ENCODE measurements at regions not wholly inside any gene's neighbourhood (a gene's known extent, or its start where the extent isn't known, plus 50 kb on each side); places are given as distances from the start of the nearest gene placed in this dataset.
A peak's percentile ranks its signal among the peaks of the same experiment; 100 is the strongest.
"Not testable (repeated sequence)": the region's sequence is repeated elsewhere in the genome, so short reads cannot be mapped to it uniquely, and the experiment has no call there.

DNA sequence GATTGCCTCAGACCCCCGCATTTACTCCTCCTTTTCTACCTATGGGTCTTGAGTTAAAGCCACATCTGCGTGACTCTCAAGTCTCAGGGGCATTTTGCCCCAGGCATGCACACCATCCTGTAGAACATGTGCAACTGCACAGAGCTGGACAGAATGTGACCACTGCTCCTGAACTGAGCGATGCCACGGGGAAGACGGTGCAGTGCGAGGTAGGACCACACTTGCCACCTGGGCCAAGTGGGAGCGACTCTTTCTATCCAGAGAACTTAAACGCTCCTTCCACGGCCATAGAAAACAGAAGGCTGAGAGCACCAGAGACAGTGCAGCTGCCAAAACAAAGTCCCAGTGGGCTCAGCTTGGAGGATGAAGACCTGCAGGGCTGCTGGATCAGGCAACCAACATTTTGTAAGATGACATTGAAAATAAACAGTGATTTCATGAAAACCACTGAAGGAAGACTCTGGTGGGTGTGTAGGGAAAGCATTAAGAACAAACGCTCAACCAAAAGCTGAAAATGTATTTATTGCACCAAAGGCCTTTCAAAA is 149.0 kb upstream of the HDAC4 start:
- ATAC-seq (replicated peaks in 1 of 4) (no peak), DNase-seq (no peak)
- ChIA-PET CTCF (no interaction called here), POLR2A (no interaction called here)
- Mint-ChIP-seq H3K4me3 (no peak overlapping the region), H3K27me3 (peaks cover 2 to 4% of the 10 kb centered on the region in 2 donors), H3K27ac (no peak overlapping the region), H3K9me3 (no peaks in the 10 kb centered on the region), H3K36me3 (no peaks in the 10 kb centered on the region), H3K4me1 (peaks cover 40 to 44% (median 41%) of the 10 kb centered on the region in 3 donors)
- peaks cover 0 to 40% of the 10 kb centered on the region in 2 experiments for H3K4me1 ChIP-seq (ENCODE audit: control insufficient read depth in 1 of 2, extremely low read depth in 1 of 2, insufficient read depth in 2 of 2, low read length in 2 of 2)
- no peaks in the 10 kb centered on the region for H3K36me3 ChIP-seq (ENCODE audit: control insufficient read depth in 2 of 2, extremely low read depth in 1 of 2, insufficient read depth in 1 of 2, low read length in 1 of 2)
- H3K9me3 ChIP-seq: no peaks in the 10 kb centered on the region
- 93% methylated on average over 9 of the region's 10 CpGs for WGBS (ENCODE audit: insufficient coverage)
- no peak overlapping the region for H3K27ac ChIP-seq (ENCODE audit: low read length)
- no peak overlapping the region for H3K4me3 ChIP-seq (ENCODE audit: control insufficient read depth in 1 of 2, extremely low read depth in 1 of 2, low read length in 1 of 2)
- H3K27me3 ChIP-seq (replicated peaks in 1 of 2; ENCODE audit: control insufficient read depth in 2 of 2, extremely low read depth in 1 of 2, insufficient read depth in 2 of 2, low read length in 1 of 2): peaks cover 0 to 31% of the 10 kb centered on the region in 2 experiments

DNA sequence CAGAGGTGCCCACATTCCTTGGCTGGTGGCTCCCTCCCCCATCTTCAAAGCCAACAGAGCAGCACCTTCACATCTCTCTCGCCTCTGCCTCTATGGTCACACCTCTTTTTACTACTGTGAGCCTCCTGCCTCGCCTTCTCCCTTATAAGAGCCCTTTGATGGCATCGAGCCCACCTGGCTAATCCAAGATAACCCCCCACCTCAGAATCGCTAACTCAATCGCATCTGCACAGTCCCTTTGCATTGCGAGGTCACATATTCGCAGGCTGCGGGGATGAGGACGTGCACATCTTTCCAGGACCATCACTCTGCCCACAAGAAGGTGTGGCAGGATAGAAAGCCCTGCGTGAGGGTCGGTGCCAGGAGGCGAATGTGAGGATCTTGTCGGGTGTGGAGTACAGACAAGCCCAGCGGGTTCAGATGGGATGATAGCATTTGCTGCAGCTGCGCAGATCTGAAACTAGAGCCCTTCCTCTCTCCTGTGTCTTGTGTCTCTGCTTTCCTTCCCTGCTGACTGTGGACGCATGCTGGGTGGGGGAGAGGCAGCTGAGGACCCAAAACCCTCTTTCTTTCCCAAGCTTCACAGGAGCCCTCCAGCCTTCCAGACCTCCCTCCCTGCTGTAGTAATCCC is 148.3 kb upstream of the HDAC4 start:
- ChIA-PET CTCF (no interaction called here), POLR2A (no interaction called here)
- H3K4me3 ChIP-seq (ENCODE audit: control insufficient read depth in 1 of 2, extremely low read depth in 1 of 2, low read length in 1 of 2): no peak overlapping the region
- H3K27me3 ChIP-seq (replicated peaks in 1 of 2; ENCODE audit: control insufficient read depth in 2 of 2, extremely low read depth in 1 of 2, insufficient read depth in 2 of 2, low read length in 1 of 2): peaks cover 0 to 38% of the 10 kb centered on the region in 2 experiments
- Mint-ChIP-seq H3K27ac (peak overlapping the region in 1 of 2 donors; percentile 43), H3K4me1 (peaks cover 40 to 49% (median 41%) of the 10 kb centered on the region in 3 donors), H3K36me3 (no peaks in the 10 kb centered on the region), H3K4me3 (no peak overlapping the region), H3K9me3 (no peaks in the 10 kb centered on the region), H3K27me3 (peaks cover 2 to 4% of the 10 kb centered on the region in 2 donors)
- ATAC-seq (replicated peaks in 1 of 4): no peak
- 40% methylated on average over 3 of the region's 16 CpGs for WGBS (ENCODE audit: insufficient coverage)
- H3K36me3 ChIP-seq (ENCODE audit: control insufficient read depth in 2 of 2, extremely low read depth in 1 of 2, insufficient read depth in 1 of 2, low read length in 1 of 2): no peaks in the 10 kb centered on the region
- H3K4me1 ChIP-seq (ENCODE audit: control insufficient read depth in 1 of 2, extremely low read depth in 1 of 2, insufficient read depth in 2 of 2, low read length in 2 of 2): peaks cover 0 to 48% of the 10 kb centered on the region in 2 experiments
- no peak for DNase-seq
- H3K9me3 ChIP-seq: no peaks in the 10 kb centered on the region
- no peak overlapping the region for H3K27ac ChIP-seq (ENCODE audit: low read length)

DNA sequence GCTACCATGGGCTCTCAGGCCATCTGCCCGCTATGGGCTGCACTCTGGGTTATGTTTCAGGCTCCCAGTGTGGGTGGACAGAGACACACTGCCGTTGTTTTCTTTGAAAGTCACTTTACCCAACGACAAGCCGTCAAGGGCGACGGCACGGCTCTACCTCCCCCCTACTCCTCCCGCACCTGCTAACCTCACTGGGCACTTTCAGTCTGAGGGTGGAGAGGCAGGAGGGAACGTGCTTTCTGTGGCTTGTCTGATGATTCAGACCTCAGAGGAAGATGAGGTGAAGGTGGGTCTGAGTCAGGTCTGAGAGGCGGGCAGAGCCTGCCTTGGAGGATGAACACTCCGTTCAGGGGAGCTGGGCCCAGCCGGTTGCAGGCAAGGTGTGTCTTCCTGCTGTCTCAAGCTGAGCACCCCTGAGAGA is 147.6 kb upstream of the HDAC4 start:
- DNase-seq: peak in 24 of 35 experiments; percentile 2 to 52 (median 14)

DNA sequence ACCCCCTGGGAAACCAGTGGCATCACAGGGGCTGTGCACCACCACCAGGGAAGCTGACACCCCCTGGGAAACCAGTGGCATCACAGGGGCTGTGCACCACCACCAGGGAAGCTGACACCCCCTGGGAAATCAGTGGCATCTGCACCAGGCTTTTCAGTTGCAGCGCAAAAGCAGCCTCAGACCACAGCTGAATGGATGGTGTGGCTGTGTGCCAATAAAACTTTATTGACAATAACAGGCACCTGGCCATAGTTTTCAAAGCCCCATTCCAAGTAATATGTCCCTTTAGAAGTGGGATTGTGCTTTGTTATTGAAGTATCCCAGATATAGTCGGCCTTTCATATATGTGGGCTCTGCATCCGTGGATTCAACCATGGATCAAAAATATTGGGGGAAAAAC is 146.3 kb upstream of the HDAC4 start:
- H3K36me3 Mint-ChIP-seq; H3K27ac Mint-ChIP-seq; H3K27me3 Mint-ChIP-seq; H3K9me3 Mint-ChIP-seq; H3K27ac ChIP-seq (ENCODE audit: low read length); H3K4me3 Mint-ChIP-seq; H3K4me3 ChIP-seq (ENCODE audit: control insufficient read depth in 1 of 2, extremely low read depth in 1 of 2, low read length in 1 of 2); H3K9me3 ChIP-seq; DNase-seq; H3K36me3 ChIP-seq (ENCODE audit: control insufficient read depth in 2 of 2, extremely low read depth in 1 of 2, insufficient read depth in 1 of 2, low read length in 1 of 2); CTCF ChIA-PET; POLR2A ChIA-PET; ATAC-seq (replicated peaks in 1 of 4): not testable (repeated sequence)
- peaks cover 26 to 41% (median 32%) of the 10 kb centered on the region in 3 donors for H3K4me1 Mint-ChIP-seq
- Histone ChIP-seq H3K27me3 (replicated peaks in 1 of 2; ENCODE audit: control insufficient read depth in 2 of 2, extremely low read depth in 1 of 2, insufficient read depth in 2 of 2, low read length in 1 of 2) (peaks cover 0 to 38% of the 10 kb centered on the region in 2 experiments), H3K4me1 (ENCODE audit: control insufficient read depth in 1 of 2, extremely low read depth in 1 of 2, insufficient read depth in 2 of 2, low read length in 2 of 2) (peaks cover 0 to 37% of the 10 kb centered on the region in 2 experiments)
- no CpG with 5 or more reads among the region's 3 CpGs for WGBS (ENCODE audit: insufficient coverage)

More for the DNA sequence above, 147.6 kb upstream of the HDAC4 start:
- peaks cover 2 to 4% of the 10 kb centered on the region in 2 donors for H3K27me3 Mint-ChIP-seq
- no peaks in the 10 kb centered on the region for H3K36me3 Mint-ChIP-seq
- peaks cover 0 to 48% of the 10 kb centered on the region in 2 experiments for H3K4me1 ChIP-seq (ENCODE audit: control insufficient read depth in 1 of 2, extremely low read depth in 1 of 2, insufficient read depth in 2 of 2, low read length in 2 of 2)
- peaks cover 35 to 49% (median 40%) of the 10 kb centered on the region in 3 donors for H3K4me1 Mint-ChIP-seq
- no peak overlapping the region for H3K4me3 ChIP-seq (ENCODE audit: control insufficient read depth in 1 of 2, extremely low read depth in 1 of 2, low read length in 1 of 2)
- peaks cover 0 to 40% of the 10 kb centered on the region in 2 experiments for H3K27me3 ChIP-seq (replicated peaks in 1 of 2; ENCODE audit: control insufficient read depth in 2 of 2, extremely low read depth in 1 of 2, insufficient read depth in 2 of 2, low read length in 1 of 2)
- peak overlapping the region; percentile 43 to 58 for H3K27ac Mint-ChIP-seq
- CTCF ChIA-PET: no interaction called here
- H3K4me3 Mint-ChIP-seq: no peak overlapping the region
- POLR2A ChIA-PET: no interaction called here
- no peaks in the 10 kb centered on the region for H3K9me3 Mint-ChIP-seq
- H3K36me3 ChIP-seq (ENCODE audit: control insufficient read depth in 2 of 2, extremely low read depth in 1 of 2, insufficient read depth in 1 of 2, low read length in 1 of 2): no peaks in the 10 kb centered on the region
- WGBS (ENCODE audit: insufficient coverage): 6% methylated on average over 4 of the region's 12 CpGs
- H3K27ac ChIP-seq (ENCODE audit: low read length): peak overlapping the region; percentile 15
- ATAC-seq (replicated peaks in 1 of 4): peak; percentile 57 to 87 (median 84)
- no peaks in the 10 kb centered on the region for H3K9me3 ChIP-seq

DNA sequence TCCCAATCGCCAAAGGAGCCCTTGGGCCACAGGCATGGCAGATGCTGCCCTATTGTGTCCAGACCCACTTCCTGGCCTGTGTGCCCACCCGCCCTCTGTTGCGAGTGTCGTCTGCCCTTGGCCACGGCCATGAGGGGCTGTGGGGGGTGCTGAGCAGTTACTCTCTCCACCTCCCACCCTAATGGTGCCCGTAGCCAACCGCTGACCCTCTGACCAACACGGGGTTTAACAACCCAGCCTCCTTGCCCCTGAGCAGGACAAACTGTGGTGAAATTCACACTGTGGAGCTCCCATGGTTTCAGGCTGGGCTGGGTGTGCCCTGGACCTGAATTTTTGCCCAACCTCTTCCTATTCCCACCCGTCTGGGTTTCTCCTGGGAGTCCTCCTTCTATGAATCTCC is 145.7 kb upstream of the HDAC4 start:
- CTCF ChIA-PET: no interaction called here
- H3K4me1 Mint-ChIP-seq: peaks cover 26 to 41% (median 32%) of the 10 kb centered on the region in 3 donors
- WGBS (ENCODE audit: insufficient coverage): 92% methylated on average over 4 of the region's 9 CpGs
- no peaks in the 10 kb centered on the region for H3K9me3 ChIP-seq
- H3K4me3 Mint-ChIP-seq: no peak overlapping the region
- H3K4me3 ChIP-seq (ENCODE audit: control insufficient read depth in 1 of 2, extremely low read depth in 1 of 2, low read length in 1 of 2): no peak overlapping the region
- no peak overlapping the region for H3K27ac ChIP-seq (ENCODE audit: low read length)
- H3K27ac Mint-ChIP-seq: no peak overlapping the region
- DNase-seq: no peak
- POLR2A ChIA-PET: no interaction called here
- H3K9me3 Mint-ChIP-seq: no peaks in the 10 kb centered on the region
- no peaks in the 10 kb centered on the region for H3K36me3 Mint-ChIP-seq
- no peak for ATAC-seq (replicated peaks in 1 of 4)
- peaks cover 0 to 37% of the 10 kb centered on the region in 2 experiments for H3K4me1 ChIP-seq (ENCODE audit: control insufficient read depth in 1 of 2, extremely low read depth in 1 of 2, insufficient read depth in 2 of 2, low read length in 2 of 2)
- H3K36me3 ChIP-seq (ENCODE audit: control insufficient read depth in 2 of 2, extremely low read depth in 1 of 2, insufficient read depth in 1 of 2, low read length in 1 of 2): no peaks in the 10 kb centered on the region
- H3K27me3 ChIP-seq (replicated peaks in 1 of 2; ENCODE audit: control insufficient read depth in 2 of 2, extremely low read depth in 1 of 2, insufficient read depth in 2 of 2, low read length in 1 of 2): peaks cover 0 to 37% of the 10 kb centered on the region in 2 experiments
- H3K27me3 Mint-ChIP-seq: peaks cover 2 to 9% of the 10 kb centered on the region in 2 donors

DNA sequence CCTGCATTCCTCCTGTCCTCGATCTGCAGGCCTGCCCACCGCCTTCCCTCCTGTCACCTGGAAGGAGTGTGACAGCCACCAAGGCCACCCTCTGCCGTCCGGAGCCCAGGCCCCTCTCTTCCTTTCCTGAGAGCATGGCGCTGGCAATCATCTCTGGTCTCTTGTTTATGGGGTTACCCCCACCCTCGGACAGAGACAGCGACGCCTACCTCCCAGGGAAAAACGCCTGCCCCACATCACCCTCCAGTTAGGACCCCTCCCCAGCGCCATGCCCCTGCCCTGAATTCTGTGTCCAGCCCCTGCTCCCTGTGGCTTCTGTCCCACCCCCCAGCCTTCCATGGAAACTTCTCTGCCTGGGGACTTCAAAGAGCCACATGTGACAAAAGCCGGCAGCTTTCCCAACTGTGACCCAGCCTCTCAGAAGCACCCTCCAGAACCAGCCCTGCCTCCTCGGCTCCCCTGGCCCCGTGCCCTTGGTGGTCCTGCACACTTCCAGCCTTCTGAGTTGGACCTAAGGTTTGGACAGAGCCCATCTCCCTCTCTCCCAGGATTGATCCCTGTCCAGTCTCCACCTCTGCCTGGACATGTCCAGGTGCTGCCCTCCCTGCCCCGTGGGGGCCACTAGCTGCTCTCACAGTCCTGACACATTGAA is 145.0 kb upstream of the HDAC4 start:
- Histone ChIP-seq H3K36me3 (ENCODE audit: control insufficient read depth in 2 of 2, extremely low read depth in 1 of 2, insufficient read depth in 1 of 2, low read length in 1 of 2) (no peaks in the 10 kb centered on the region), H3K4me3 (ENCODE audit: control insufficient read depth in 1 of 2, extremely low read depth in 1 of 2, low read length in 1 of 2) (no peak overlapping the region), H3K27me3 (replicated peaks in 1 of 2; ENCODE audit: control insufficient read depth in 2 of 2, extremely low read depth in 1 of 2, insufficient read depth in 2 of 2, low read length in 1 of 2) (peaks cover 0 to 31% of the 10 kb centered on the region in 2 experiments), H3K9me3 (no peaks in the 10 kb centered on the region), H3K27ac (ENCODE audit: low read length) (no peak overlapping the region), H3K4me1 (ENCODE audit: control insufficient read depth in 1 of 2, extremely low read depth in 1 of 2, insufficient read depth in 2 of 2, low read length in 2 of 2) (peaks cover 0 to 37% of the 10 kb centered on the region in 2 experiments)
- H3K27me3 Mint-ChIP-seq: peaks cover 2 to 9% of the 10 kb centered on the region in 2 donors
- ChIA-PET POLR2A (no interaction called here), CTCF (no interaction called here)
- no peaks in the 10 kb centered on the region for H3K9me3 Mint-ChIP-seq
- no peaks in the 10 kb centered on the region for H3K36me3 Mint-ChIP-seq
- no peak overlapping the region for H3K4me3 Mint-ChIP-seq
- ATAC-seq (replicated peaks in 1 of 4): no peak
- WGBS (ENCODE audit: insufficient coverage): 91% methylated on average over 13 of the region's 14 CpGs
- DNase-seq: no peak
- peak overlapping the region in 1 of 2 donors; percentile 57 for H3K27ac Mint-ChIP-seq
- H3K4me1 Mint-ChIP-seq: peaks cover 26 to 41% (median 32%) of the 10 kb centered on the region in 3 donors
